Activated CD4-positive, alpha-beta T cell treated with anti-CD3 and anti-CD28 coated beads, Interleukin-2, amount 50 U/mL, for 16 hours (primary cell): ENCODE measurements at regions not wholly inside any gene's neighbourhood (a gene's known extent, or its start where the extent isn't known, plus 50 kb on each side); places are given as distances from the start of the nearest gene placed in this dataset.

Experiments used
- DNase-seq: peaks from one replicate; pipeline ENCODE4 v3.0.0-alpha.2; 2020

DNA sequence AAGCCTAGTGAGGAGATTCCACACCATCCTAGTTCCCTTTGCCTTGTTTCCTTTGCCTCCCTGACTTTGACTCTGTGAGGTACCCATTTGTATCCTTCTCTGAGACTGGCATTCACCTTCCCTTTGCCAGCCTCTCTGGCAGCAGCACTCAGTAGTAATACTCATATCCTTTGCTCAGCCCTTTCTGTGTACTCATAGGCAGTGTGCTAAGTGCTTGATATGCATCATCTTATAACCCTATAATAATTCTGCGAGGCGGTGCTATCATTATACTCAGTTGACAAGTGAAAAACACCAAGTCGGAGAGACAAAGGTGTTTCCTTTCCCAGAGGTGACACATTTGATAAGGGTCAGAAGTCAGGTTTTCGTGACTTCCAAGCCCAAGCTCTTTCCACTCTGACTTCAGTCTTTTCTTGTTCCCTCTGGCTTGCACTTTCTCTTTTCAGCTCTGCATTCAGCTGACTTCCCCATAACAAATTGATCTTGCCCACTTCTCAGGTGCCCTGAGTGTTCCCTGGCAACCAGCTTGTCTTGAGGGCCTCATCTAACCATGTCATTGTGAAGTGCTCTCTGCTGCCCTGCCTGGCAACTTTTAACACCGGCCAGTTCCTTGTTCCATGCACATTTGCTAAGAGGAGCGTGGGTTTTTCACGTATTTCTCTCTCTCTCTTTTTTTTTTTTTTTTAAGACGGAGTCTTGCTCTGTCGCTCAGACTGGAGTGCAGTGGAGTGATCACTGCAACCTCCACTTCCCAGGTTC lies 94.5 kb upstream of the UPP2 start:
- DNase-seq = no peak

DNA sequence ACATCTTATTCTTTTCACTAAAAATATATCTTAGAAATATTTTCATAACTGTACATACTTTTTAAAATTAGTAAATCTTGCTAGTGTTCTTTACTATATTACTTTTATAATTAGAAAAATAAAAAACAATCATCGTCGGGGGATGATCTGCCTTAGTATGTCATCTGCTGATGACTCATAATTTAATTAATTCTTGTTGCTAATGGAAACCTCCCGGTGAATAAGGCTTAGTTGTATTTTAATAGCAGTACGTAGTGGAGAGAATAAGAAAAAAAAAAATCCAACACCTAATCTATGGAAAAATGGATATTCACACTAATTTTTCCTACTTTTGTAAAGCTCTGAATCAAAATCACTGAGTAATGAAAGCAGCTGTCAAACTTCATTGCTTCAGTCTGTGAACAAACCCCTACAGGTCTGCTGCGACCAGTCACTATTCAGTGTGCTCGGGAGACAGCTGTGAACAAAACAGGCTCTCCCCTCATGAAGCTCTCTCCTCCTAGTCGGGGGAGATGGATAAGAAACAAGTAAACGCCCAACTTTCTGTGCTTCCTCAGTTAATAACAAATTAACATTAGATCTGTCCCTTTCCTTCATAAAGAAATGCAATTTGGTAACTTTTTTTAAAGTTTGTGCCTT lies 97.4 kb upstream of the UPP2 start:
- no peak for DNase-seq

DNA sequence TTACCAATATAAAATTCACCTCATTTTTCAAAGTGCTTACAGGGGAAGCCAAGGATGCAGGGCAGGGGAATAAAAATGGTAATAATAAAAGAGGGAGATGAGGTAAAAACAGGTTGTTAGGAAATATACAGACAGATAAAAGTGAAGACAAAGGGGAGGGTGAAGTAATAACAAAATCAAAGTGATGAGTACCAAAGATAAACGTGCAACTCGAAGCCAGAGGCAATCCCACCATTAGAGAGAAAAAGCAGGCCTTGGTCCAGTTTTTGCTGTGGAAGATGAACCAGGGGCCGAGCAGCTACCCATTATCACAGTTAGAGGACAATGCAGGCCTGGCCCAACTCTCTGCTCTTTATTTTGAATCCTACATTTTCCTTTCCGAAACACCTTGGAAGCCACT lies 99.6 kb upstream of the UPP2 start:
- DNase-seq = no peak

DNA sequence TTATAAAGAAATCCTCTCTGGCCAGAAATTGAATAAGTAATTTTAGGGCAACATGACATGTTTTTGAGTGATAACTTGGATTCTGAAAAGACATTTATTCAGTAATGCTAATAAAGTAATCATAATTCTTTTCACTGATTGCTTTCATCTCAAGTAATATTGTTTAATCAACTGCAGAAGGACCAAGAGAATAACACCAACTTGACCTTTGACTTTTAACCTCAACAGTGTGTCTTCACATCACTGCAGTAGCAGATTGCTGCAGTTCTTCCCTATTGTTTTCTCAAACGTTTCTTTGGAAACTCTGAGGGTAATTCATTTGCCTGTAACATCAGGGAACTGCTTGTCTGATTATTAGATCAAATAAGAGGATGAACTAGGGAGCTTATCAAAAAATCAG lies 104.9 kb upstream of the UPP2 start:
- no peak for DNase-seq

DNA sequence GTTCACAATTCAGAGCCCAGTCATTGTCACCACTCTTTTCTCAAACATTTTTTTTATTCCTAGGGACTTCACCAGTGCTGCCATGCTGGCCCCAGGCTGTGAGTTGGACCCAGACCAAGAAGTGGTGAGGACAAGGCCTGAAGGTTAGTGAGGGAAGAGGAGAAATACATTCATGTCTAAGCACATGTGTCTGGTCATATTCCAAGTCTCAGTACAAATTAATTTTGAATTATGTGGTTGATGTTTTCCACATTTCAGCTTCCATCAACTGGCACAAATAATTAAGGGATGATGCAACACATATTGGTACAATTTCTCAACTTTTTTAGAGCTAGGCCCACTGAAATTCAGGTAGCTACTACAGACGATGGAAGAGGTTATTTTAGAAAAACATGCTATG lies 106.6 kb upstream of the UPP2 start:
- no peak for DNase-seq

DNA sequence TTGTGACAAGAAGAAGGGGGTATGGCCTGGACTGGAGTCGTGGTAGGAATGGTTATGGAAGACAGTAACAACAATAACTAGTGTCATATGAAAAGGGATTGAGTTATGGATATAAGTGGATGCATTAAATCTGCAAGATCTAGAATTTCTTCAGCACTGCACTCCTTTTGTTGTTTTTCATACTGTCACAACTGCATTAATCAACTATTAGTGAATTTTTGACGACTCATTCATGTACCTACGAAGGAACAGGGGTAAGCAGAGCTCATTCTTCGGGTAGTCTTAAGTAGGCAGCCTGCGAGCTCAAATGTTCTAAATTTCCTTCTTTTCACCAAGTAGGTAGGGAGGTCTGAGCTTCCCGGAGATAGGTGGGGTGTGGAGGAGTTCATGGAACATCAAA lies 109.7 kb upstream of the UPP2 start:
- DNase-seq = no peak

DNA sequence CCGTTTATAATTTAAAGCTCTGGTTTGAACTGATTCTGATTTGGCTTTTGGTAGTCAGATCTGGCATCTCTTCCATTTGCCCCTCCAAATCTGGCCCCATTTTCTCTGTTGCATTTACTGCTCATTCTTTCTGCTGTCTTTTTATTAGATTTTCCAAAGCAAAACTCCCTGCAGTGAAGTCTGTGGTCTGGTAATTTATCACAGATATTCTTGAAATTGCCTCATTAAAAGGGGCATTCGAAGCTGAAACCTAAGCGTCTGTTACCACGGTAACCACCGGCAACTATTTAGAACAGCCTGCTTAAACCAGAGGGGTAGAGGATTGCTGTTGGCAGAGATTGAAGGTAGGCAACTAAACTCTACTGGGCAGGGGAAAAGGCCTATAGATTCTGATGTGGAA lies 111.5 kb upstream of the UPP2 start:
- DNase-seq = no peak

DNA sequence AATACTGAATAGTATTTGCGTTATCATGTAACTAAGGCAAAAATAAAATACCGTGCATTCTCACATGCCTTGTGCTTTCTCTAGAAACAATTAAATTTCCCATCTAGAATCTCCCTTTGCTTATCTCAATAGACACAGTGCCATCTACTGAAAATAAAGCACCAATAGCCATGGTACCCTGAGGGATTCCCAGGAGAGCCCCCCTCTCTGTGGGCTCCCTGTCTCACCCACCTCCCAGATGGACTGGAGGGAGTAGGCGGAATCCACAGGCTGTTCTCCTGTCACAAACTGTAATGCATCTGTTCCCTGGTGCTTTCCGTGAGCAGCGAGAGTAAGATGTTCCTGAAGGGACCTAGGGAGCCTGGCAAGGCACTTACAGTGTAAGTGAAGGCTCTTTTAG lies 112.4 kb upstream of the UPP2 start:
- no peak for DNase-seq

DNA sequence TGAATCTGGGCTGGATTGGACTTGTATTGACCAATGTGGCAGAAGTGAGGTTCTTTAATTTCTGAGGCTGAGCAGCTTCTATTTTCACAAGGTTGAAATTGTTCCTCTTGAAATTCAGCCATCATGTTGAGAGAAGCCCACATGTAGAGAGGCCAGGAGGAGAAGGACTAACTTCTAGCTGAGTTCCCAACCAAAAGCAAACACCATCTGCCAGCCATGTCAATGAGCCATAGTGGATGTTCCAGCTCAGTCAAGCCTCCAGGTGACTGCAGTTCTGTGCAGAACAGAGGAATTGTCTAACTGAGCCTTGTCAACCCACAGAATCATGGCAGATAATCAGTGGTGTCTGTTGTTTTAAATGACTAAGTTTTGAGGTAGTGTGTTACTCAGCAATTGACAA lies 110.6 kb upstream of the ACVR1 start:
- DNase-seq = no peak

DNA sequence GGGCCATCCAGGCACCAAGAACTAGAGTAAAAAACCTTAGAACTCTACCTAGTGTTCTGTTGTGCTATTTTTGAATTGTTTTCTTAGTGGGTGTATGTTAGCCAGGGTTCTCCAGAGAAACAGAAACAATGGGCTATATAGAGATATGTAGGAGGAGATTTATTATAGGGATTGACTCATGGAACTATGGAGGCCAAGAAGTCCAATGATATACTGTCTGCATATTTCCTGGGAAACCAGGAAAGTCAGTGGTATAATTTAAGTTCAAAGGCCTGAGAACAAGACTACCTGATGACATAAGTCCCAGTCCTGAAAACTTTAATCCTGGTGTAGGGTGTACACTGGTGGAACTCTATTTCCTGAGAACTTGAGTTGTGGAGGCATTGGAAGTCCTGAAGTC lies 108.7 kb upstream of the ACVR1 start:
- DNase-seq = no peak

DNA sequence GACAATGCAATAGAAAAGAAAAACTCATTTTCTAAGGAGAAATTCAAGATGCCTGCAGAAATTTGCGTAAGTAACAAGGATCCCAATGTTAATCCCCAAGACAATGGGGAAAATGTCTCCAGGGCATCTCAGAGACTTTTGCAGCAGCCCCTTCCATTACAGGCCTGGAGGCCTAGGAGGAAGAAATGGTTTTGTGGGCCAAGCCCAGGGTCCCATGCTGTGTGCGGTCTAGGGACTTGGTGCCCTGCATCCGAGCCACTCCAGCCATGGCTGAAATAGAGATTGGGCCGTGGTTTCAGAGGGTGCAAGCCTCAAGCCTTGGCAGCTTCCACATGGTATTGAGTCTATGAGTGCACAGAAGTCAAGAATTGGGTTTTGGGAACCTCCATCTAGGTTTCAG lies 103.9 kb upstream of the ACVR1 start:
- DNase-seq = no peak

DNA sequence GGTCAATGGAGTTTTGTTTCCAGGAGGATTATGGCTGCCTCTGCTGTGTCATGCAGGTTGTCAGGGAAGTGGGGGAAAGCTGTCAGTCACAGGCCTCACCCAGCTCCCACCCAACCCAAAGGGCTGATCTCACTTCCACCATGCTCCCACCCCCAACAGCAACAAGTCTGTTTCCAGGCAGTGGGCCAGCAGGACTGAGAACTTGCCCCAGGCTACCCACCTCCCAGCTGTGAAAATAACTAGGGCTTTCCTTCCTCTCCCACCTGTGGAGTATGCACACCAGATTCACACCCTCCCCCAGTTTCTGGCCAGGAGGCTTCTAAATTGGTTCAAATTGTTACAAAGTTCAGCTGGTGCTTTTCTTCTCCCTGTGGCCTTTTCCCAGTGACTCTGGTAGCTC lies 95.6 kb upstream of the ACVR1 start:
- DNase-seq = no peak

DNA sequence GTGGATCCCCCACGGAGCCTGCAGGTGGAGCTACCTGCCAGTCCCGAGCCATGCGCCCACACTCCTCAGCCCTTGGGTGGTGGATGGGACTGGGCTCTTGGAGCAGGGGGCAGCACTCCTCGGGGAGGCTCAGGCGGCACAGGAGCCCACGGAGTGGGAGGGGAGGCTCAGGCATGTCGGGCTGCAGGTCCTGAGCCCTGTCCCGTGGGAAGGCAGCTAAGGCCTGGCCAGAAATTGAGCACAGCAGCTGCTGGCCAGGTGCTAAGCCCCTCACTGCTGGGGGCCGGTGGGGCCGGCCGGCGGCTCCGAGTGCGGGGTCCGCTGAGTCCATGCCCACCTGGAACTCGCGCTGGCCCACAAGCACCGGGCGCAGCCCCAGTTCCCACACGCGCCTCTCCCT lies 91.7 kb upstream of the ACVR1 start:
- DNase-seq = no peak

DNA sequence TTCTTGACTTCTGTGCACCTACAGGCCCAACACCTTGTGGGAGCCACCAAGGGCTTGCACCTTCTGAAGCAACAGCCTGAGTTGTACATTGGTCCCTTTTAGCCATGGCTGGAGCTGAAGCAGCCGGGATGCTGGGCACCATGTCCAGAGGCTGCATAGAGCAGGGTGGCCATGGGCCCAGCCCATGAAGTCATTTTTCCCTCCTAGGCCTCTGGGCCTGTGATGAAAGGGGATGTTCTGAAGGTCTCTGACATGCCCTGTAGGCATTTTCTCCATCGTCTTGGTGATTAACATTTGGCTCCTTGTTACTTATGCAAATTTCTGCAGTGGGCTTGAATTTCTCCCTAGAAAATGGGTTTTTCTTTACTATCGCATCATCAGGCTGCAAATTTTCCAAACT lies 83.1 kb upstream of the ACVR1 start:
- no peak for DNase-seq

DNA sequence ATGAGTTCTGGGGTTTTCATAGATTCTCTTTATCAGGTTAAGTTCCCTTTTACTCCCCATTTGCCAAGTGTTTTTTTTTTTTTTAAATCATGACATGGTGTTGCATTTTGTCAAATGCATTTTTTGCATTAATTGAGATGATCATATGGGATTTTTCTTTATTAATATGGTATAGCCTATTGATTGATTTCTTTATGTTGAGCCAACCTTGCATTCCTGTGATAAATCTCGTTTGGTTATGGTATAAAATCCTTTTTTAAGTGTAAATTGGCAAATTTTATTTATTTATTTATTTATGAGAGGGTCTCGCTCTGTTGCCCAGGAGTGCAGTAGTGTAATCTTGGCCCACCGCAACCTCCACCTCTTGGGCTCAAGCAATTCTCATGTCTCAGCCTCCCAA lies 81.5 kb upstream of the ACVR1 start:
- no peak for DNase-seq

DNA sequence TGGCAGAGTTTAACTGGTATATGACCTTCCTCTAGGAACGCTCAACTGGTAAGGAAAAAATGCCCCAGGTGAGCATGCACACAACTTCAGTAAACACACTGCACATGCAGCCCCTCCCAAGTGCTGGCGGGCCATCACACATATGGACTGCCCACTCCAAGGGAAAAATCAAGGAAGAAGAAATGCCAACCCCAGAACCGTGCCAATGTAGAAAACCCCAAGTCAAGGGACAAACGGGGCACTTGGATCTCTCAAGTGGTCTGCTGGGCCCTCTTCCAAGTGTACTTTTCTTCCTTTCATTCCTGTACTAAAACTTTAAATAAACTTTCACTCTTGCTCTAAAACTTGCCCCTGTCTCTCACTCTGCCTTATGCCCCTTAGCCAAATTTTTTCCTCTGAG lies 76.4 kb upstream of the ACVR1 start:
- DNase-seq = no peak

DNA sequence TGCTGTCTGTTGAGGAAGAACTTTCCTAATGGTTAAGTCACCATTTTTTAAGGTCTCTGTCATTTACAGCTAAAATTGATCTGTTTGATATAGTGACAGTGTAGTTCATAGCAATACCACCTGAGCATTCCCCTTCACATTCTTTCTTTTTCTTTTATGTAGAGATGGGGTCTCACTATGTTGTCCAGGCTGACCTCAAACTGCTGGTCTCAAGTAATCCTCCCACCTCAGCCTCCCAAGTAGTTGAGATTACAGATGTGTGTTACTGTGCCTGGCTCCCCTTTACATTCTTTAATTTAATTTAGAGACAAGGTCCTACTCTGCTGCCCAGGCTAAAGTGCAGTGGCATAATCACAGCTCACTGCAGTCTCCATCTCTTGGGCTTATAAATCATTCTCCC lies 72.7 kb upstream of the ACVR1 start:
- no peak for DNase-seq

DNA sequence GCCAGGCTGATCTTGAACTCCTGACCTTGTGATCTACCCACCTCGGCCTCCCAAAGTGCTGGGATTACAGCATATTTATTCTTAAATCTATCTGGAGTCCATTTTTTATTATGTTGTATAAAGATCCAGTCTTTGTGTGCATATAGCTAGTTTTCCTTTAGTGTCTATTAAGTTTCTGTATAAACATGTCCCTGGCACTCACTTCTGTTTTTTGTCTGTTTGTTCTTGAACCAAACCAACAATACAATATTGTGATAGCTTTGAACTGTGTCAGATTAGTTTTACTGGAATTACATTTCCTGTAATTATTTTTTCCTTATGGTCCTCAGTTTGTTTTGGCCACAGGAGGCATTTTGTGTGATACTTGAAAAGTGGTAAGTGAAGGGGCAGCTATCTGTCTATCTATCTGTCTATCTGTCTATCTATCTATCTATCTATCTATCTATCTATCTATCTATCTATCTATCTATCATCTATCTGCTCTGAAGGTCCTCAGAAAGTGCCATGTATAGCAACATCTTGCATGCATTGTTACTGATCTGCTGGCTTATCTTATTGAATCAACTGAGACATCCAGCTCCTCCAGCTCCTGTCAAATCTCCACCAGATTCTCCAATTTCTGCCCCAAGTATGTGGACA lies 70.9 kb upstream of the ACVR1 start:
- no peak for DNase-seq

DNA sequence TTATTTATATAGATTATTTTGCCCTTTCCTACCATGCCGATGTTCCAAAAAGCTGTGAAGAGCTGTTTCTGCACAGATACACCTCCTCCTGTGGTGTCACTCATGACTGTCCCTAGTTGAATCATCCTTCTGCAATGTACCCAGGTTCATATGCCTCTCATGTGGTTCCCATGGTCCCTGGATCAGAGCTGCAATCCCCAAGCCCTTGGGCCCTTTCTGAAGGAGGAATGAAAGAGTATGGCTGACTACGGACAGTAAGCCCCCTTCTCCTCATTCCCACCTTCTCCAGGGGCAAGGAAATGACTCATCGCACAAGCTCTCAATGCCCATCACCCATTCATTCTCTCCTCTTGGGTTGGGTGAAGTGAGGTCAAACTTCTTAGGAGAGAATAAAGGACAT lies 63.9 kb upstream of the ACVR1 start:
- DNase-seq = no peak

DNA sequence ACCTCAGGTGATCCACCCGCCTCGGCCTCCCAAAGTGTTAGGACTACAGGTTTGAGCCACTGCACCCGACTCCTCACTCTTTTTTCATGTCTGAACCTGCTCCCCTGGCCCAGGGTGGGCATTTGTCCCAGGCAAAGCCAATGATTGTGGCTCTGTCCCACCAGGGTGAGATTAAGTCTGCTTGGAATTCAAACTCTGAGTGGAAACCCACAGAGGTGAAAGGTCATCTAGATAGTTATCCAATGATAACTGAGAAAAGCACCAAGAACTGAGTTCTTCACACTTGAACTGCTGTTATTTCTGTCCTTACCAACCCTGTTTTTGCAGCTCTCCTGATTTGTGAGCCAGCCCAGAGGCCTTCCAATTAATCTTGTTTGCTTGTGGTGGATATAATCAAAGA lies 62.4 kb upstream of the ACVR1 start:
- DNase-seq = no peak

DNA sequence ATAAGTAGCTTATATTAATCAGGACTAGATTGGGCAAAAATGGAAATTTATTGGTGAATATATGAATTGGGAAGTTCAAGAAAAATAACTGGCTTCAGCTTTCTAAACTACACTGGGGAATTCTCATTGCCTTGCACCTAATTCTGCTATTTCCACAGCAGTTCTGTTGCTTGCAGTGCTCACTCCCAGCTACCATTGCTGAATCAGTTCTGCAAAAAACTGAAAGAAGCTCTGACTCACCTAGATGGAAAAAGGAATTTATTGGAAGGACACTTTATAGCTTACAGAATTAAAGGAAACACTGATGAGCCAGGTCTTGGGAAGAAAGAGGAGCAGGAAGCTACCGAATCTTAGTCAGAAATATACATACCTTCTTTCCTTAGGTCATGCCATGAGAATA lies 60.3 kb upstream of the ACVR1 start:
- DNase-seq = no peak

DNA sequence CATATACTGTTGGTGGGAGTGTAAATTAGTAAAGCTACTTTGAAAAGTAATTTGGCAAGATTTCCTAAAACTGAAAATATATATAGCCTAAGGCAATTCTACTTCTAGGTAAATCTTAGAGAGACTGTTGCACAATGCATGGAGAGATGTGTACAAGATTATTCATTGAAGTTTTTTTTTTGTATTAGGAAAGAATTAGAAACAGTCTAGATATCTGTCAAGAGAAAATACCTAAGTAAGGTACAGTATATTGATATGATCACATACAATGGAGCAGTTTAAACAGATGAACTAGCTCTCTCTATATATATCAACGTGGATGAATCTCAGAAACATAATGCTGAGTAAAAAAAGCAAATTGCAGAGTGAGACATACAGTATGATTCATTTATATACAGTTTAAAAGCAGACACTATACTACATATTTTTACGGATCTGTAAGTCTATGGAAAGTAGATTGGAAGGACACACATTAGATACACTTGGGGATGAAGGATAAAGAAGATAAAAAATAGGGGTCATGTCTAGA lies 59.3 kb upstream of the ACVR1 start:
- DNase-seq = no peak

DNA sequence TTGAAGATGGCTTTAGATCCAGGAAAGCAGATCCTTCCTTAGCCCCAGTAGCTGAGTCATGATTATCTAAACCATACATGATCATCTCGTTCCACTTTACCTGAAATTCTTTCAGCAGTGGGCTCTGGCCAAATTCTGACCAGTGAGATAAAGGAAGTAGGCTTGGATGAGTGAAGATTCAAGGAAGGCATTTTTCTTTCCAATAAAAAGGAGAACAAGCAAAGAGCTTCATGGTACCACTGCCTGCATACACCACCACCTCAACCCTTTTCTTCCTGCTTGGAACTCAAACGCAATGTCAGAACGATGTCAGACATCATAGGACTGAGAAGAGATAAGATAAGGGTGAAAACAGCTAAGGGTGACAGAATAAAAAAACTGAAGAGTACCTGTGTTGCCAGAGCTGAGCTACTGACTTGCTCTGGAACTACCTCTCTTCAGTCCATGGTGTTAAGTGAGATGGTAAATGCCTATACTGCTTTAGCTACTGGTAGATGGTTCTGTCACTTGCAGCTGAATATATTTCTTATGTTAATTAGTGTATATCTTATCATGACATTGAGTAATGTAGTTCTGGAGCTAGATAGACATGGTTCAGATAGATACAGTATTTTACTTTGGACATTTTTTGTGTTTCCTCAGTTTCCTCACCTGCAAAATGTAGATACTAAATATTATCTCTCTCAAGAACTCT lies 58.7 kb upstream of the ACVR1 start:
- DNase-seq = no peak
